Esophagus muscularis mucosa (tissue), 4 donors: ENCODE measurements at regions not wholly inside any gene's neighbourhood (a gene's known extent, or its start where the extent isn't known, plus 50 kb on each side); places are given as distances from the start of the nearest gene placed in this dataset.

ENCODE experiments used
- DNase-seq: peaks from one replicate; pipeline ENCODE4 v3.0.0-alpha.2; 2017; ENCODE audit errors: extremely low spot score
- H3K27ac ChIP-seq, 4 donors: fragments of 200-600 bp; sonication (generic); replicated peaks in 1 of 4; 1 replicate in 3 of 4; 2 replicates in 1 of 4; pipeline ENCODE4 v1.5.1; 2016 to 2019; ENCODE audit warnings: mild to moderate bottlenecking in 1 of 4
- H3K27me3 ChIP-seq, 4 donors: fragments of 200-600 bp; sonication (generic); one replicate each; pipeline versions ENCODE4 v1.5.1 to v1.6.0; 2016 to 2019
- H3K36me3 ChIP-seq, 4 donors: fragments of 200-600 bp; sonication (generic); one replicate each; pipeline ENCODE4 v1.5.1; 2016 to 2019
- H3K4me1 ChIP-seq, 4 donors: fragments of 200-600 bp; sonication (generic); one replicate each; pipeline ENCODE4 v1.5.1; 2016 to 2019
- H3K4me3 ChIP-seq, 4 donors: fragments of 200-600 bp; sonication (generic); 1 replicate in 2 of 4; 2 replicates in 2 of 4; pipeline ENCODE4 v1.5.1; 2016 to 2019; ENCODE audit warnings: mild to moderate bottlenecking in 4 of 4, moderate library complexity in 1 of 4
- H3K9me3 ChIP-seq, 4 donors: fragments of 200-600 bp; sonication (generic); 1 replicate in 3 of 4; 2 replicates in 1 of 4; pipeline ENCODE4 v1.5.1; 2016 to 2019
- CTCF ChIP-seq, 3 experiments: fragments of 200-600 bp in 2 of 3; fragments of 450-650 bp in 1 of 3; sonication (generic) in 2 of 3; IDR thresholded peaks; one replicate each; pipeline ENCODE4 v1.5.1; 2017 to 2019; ENCODE audit warnings: antibody characterized with exemption in 3 of 3, mild to moderate bottlenecking in 2 of 3, moderate library complexity in 1 of 3
- EP300 ChIP-seq: sonication (generic); formaldehyde crosslinking; IDR thresholded peaks from one replicate; pipeline ENCODE4 v1.6.1; 2017; ENCODE audit warnings: antibody characterized with exemption
- POLR2A ChIP-seq: fragments of 450-650 bp; IDR thresholded peaks from one replicate; pipeline ENCODE4 v1.6.1; 2017; ENCODE audit warnings: antibody characterized with exemption, moderate library complexity, mild to moderate bottlenecking, low read depth
- POLR2AphosphoS5 ChIP-seq, 2 donors: sonication (generic); formaldehyde crosslinking; IDR thresholded peaks; one replicate each; pipeline ENCODE4 v1.6.1; 2017; ENCODE audit warnings: antibody characterized with exemption in 2 of 2
- WGBS: methylation state at CpG from one replicate; pipeline ENCODE4 v1.1.5; 2018; 5-methylcytosine and 5-hydroxymethylcytosine counted together
- intact Hi-C: fragments of 100-400 bp; cut with DNase I; formaldehyde crosslinking; loops from one replicate; pipeline ENCODE4 v1.15.1; 2023

- DNase-seq, result no peak
- Histone ChIP-seq H3K27ac (no peak overlapping the region), H3K9me3 (no peaks in the 10 kb centered on the region), H3K4me3 (no peak overlapping the region), H3K4me1 (no peaks in the 10 kb centered on the region), H3K27me3 (no peaks in the 10 kb centered on the region), H3K36me3 (no peaks in the 10 kb centered on the region)
- 89% methylated on average over 1 of the region's 1 CpG for WGBS
- intact Hi-C loops, result no loop called here
- TF ChIP-seq POLR2AphosphoS5 (IDR thresholded peaks at IDR 0.05) (no peak), CTCF (IDR thresholded peaks at IDR 0.05) (no peak)
These were observed 623.1 kb downstream of the CCDC85A start for GRCh38 chr2:56806924-56807323.

GRCh38 chr2:56807861-56808260 is 624.1 kb downstream of the CCDC85A start:
- TF ChIP-seq EP300 (no peak), CTCF (IDR thresholded peaks at IDR 0.05) (no peak), POLR2A (no peak), POLR2AphosphoS5 (IDR thresholded peaks at IDR 0.05) (no peak)
- intact Hi-C loops, result no loop called here
- Histone ChIP-seq H3K4me3 (no peak overlapping the region), H3K36me3 (no peaks in the 10 kb centered on the region), H3K4me1 (no peaks in the 10 kb centered on the region), H3K9me3 (no peaks in the 10 kb centered on the region), H3K27ac (no peak overlapping the region), H3K27me3 (no peaks in the 10 kb centered on the region)
- WGBS, result 72% methylated on average over 2 of the region's 2 CpGs
- no peak for DNase-seq

- DNase-seq, result no peak
- intact Hi-C loops, result no loop called here
- Histone ChIP-seq H3K27me3 (no peaks in the 10 kb centered on the region), H3K36me3 (no peaks in the 10 kb centered on the region), H3K9me3 (peaks cover 0 to under 1% (median 0%) of the 10 kb centered on the region in 4 donors), H3K27ac (no peak overlapping the region), H3K4me3 (no peak overlapping the region), H3K4me1 (no peaks in the 10 kb centered on the region)
- no peak for TF ChIP-seq CTCF (IDR thresholded peaks at IDR 0.05)
- TF ChIP-seq EP300, result no peak
- TF ChIP-seq POLR2AphosphoS5 (IDR thresholded peaks at IDR 0.05), result no peak
- TF ChIP-seq POLR2A, result no peak
- WGBS, result 76% methylated on average over 2 of the region's 2 CpGs
These were observed 627.6 kb downstream of the CCDC85A start for GRCh38 chr2:56811401-56811800.

- Histone ChIP-seq H3K36me3 (no peaks in the 10 kb centered on the region), H3K27ac (no peak overlapping the region), H3K4me3 (no peak overlapping the region), H3K9me3 (peaks cover 0 to 3% (median 0%) of the 10 kb centered on the region in 4 donors), H3K27me3 (no peaks in the 10 kb centered on the region), H3K4me1 (no peaks in the 10 kb centered on the region)
- TF ChIP-seq EP300 (no peak), CTCF (IDR thresholded peaks at IDR 0.05) (no peak), POLR2AphosphoS5 (IDR thresholded peaks at IDR 0.05) (no peak), POLR2A (no peak)
- intact Hi-C loops, result no loop called here
- WGBS, result 68% methylated on average over 1 of the region's 1 CpG
- no peak for DNase-seq
These were observed 628.6 kb downstream of the CCDC85A start for GRCh38 chr2:56812432-56812831.

- Histone ChIP-seq H3K36me3 (no peaks in the 10 kb centered on the region), H3K4me1 (no peaks in the 10 kb centered on the region), H3K27me3 (no peaks in the 10 kb centered on the region), H3K27ac (no peak overlapping the region), H3K9me3 (peaks cover 0 to 3% (median 0%) of the 10 kb centered on the region in 4 donors), H3K4me3 (no peak overlapping the region)
- 80% methylated on average over 2 of the region's 2 CpGs for WGBS
- TF ChIP-seq CTCF (IDR thresholded peaks at IDR 0.05) (no peak), POLR2A (no peak), EP300 (no peak), POLR2AphosphoS5 (IDR thresholded peaks at IDR 0.05) (no peak)
- no peak for DNase-seq
- intact Hi-C loops, result no loop called here
These were observed 629.7 kb downstream of the CCDC85A start for GRCh38 chr2:56813490-56813889.
